B cell (primary cell): ENCODE measurements at regions not wholly inside any gene's neighbourhood (a gene's known extent, or its start where the extent isn't known, plus 50 kb on each side); places are given as distances from the start of the nearest gene placed in this dataset.

Source experiments
- ATAC-seq: fragments of 200-7000 bp; cut with Tn5 transposase; one replicate; pipeline ENCODE4 v1.10.0; 2021; ENCODE audit warnings: low read depth, mild to moderate bottlenecking, moderate number of reproducible peaks, moderate library complexity
- CTCF ChIA-PET: fragments of 350-600 bp; sonication (Branson Sonifier 250); formaldehyde crosslinking; loops from one replicate; lab custom pipeline; 2021; ENCODE audit warnings: antibody characterized with exemption, inconsistent platforms; lab: Charles Lee
- POLR2A ChIA-PET: fragments of 350-600 bp; sonication (Branson Sonifier 250); formaldehyde crosslinking; loops from one replicate; lab custom pipeline; 2021; ENCODE audit warnings: antibody characterized with exemption; lab: Charles Lee
- DNase-seq: peaks from one replicate; pipeline ENCODE4 v3.0.0; 2013
- H2AFZ ChIP-seq: 2 replicates; pipeline ENCODE4 v1.6.1; 2012; ENCODE audit warnings: mild to moderate bottlenecking, low read depth, low read length; ENCODE audit not compliant: insufficient read depth, poor library complexity, severe bottlenecking
- H3K27ac ChIP-seq, 2 donors: 1 replicate in 1 of 2; 2 replicates in 1 of 2; pipeline ENCODE4 v1.5.1; 2012 to 2013; ENCODE audit warnings: low read length in 2 of 2, mild to moderate bottlenecking in 2 of 2, moderate library complexity in 1 of 2
- H3K27me3 ChIP-seq, 4 experiments: fragments of 200-600 bp in 1 of 4; sonication (generic) in 1 of 4; replicated peaks in 1 of 4; 1 replicate in 2 of 4; 2 replicates in 2 of 4; pipeline versions ENCODE4 v1.6.1 to v1.7.0; 2013 to 2016; ENCODE audit warnings: low read length in 3 of 4, mild to moderate bottlenecking in 2 of 4, mixed read lengths in 1 of 4, moderate library complexity in 1 of 4; ENCODE audit not compliant: insufficient read depth in 4 of 4, control insufficient read depth in 3 of 4; ENCODE audit errors: control extremely low read depth in 1 of 4
- H3K36me3 ChIP-seq, 2 experiments: replicated peaks in 1 of 2; 1 replicate in 1 of 2; 2 replicates in 1 of 2; pipeline versions ENCODE4 v1.6.1 to v1.7.1; 2013; ENCODE audit warnings: low read length in 1 of 2; ENCODE audit not compliant: insufficient read depth in 2 of 2, control insufficient read depth in 1 of 2; ENCODE audit errors: control extremely low read depth in 1 of 2, extremely low read depth in 1 of 2
- H3K4me1 ChIP-seq, 2 donors: fragments of 200-600 bp in 1 of 2; sonication (generic) in 1 of 2; 1 replicate in 1 of 2; 2 replicates in 1 of 2; pipeline versions ENCODE4 v1.5.1 to v1.6.1; 2013 to 2017; ENCODE audit warnings: low read length in 2 of 2; ENCODE audit not compliant: control insufficient read depth in 2 of 2, insufficient read depth in 2 of 2
- H3K4me2 ChIP-seq: replicated peaks from 2 replicates; pipeline ENCODE3; 2012; ENCODE audit warnings: mild to moderate bottlenecking, low read depth, low read length; ENCODE audit not compliant: poor library complexity, severe bottlenecking
- H3K4me3 ChIP-seq, 5 experiments: fragments of 200-600 bp in 1 of 5; sonication (generic) in 1 of 5; 1 replicate in 3 of 5; 2 replicates in 2 of 5; pipeline versions ENCODE4 v1.5.1 to v1.7.0; 2011 to 2016; ENCODE audit warnings: low read length in 4 of 5, mild to moderate bottlenecking in 4 of 5, low read depth in 2 of 5, control low read depth in 1 of 5, moderate library complexity in 1 of 5; ENCODE audit not compliant: insufficient read depth in 1 of 5; ENCODE audit errors: control extremely low read depth in 1 of 5, extremely low read depth in 1 of 5
- H3K79me2 ChIP-seq: fragments of 200-600 bp; sonication (generic); one replicate; pipeline ENCODE4 v1.6.0; 2016; ENCODE audit warnings: low read length; ENCODE audit not compliant: control insufficient read depth, insufficient read depth
- H3K9ac ChIP-seq: fragments of 200-600 bp; sonication (generic); 2 replicates; pipeline ENCODE4 v1.6.1; 2017; ENCODE audit warnings: mild to moderate bottlenecking, low read length, moderate library complexity
- H3K9me3 ChIP-seq, 3 donors: one replicate each; pipeline versions ENCODE4 v1.6.1 to v1.7.1; 2013; ENCODE audit warnings: low read length in 2 of 3; ENCODE audit not compliant: control insufficient read depth in 2 of 3, insufficient read depth in 1 of 3; ENCODE audit errors: control extremely low read depth in 1 of 3
- H4K20me1 ChIP-seq: 2 replicates; pipeline ENCODE4 v1.6.0; 2012; ENCODE audit warnings: mild to moderate bottlenecking, low read length; ENCODE audit not compliant: insufficient read depth, control insufficient read depth, poor library complexity, severe bottlenecking
- H3K27ac Mint-ChIP-seq: one replicate; pipeline ENCODE4 v1.8.0; 2021; ENCODE audit warnings: mixed read lengths
- H3K27me3 Mint-ChIP-seq: one replicate; pipeline ENCODE4 v1.8.0; 2021; ENCODE audit warnings: mixed read lengths
- H3K4me1 Mint-ChIP-seq: one replicate; pipeline ENCODE4 v1.8.0; 2021; ENCODE audit warnings: mixed read lengths
- H3K4me3 Mint-ChIP-seq: one replicate; pipeline ENCODE4 v1.8.0; 2021; ENCODE audit warnings: mixed read lengths
- H3K9me3 Mint-ChIP-seq: one replicate; pipeline ENCODE4 v1.8.0; 2022; ENCODE audit warnings: mixed read lengths; ENCODE audit not compliant: insufficient read depth
- EZH2 ChIP-seq: IDR thresholded peaks from 2 replicates; pipeline ENCODE4 v1.6.1; 2012; ENCODE audit warnings: borderline replicate concordance, low read depth, mild to moderate bottlenecking, moderate library complexity, low read length; ENCODE audit not compliant: insufficient read depth, poor library complexity, severe bottlenecking
- WGBS: methylation state at CpG from one replicate; pipeline ENCODE4 v1.1.5; 2013; ENCODE audit warnings: missing lambda C conversion rate; ENCODE audit not compliant: insufficient coverage; 5-methylcytosine and 5-hydroxymethylcytosine counted together
- intact Hi-C: fragments of 100-400 bp; cut with micrococcal nuclease; formaldehyde crosslinking; loops from one replicate; pipeline ENCODE4 v1.10.0; 2022
- TF ChIP-seq, protein P1 (sequence below): fragments of 200-600 bp; IDR thresholded peaks from one replicate; pipeline ENCODE4 v1.8.0; 2022; ENCODE audit warnings: antibody characterized with exemption, mild to moderate bottlenecking

DNA sequence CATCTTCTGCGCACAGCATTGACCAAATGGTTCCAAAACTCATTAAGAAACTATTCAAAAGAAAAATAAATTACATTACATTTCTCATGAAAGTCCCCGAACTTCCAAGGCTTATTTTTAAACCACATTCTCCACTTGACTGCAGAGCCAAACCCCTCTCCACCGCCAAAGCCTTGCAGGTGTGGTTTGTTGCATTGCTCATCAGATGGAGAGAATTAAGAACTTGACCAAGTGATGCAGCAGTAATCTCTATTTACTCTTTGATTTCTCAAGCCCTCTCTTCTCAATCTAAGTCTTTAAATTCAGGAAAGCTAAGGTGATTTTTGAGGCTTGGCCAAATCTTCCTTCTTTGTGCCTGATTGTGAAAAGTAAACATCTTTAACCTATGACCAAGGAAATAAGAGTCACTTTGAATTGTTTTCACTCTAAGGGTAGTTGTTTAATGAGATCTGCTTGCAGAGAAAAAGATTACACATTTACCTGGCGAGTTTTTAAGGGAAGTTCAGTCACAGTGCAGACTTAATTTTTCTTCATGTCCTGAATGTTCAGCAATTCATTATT, 290.5 kb upstream of the ITGA1 start:
- Histone ChIP-seq H3K27me3 (no peaks in the 10 kb centered on the region), H3K4me1 (no peaks in the 10 kb centered on the region), H3K4me3 (no peak overlapping the region), H3K36me3 (no peaks in the 10 kb centered on the region), H3K27ac (no peak overlapping the region), H3K4me2 (no peak overlapping the region), H3K9ac (no peak overlapping the region), H3K79me2 (no peaks in the 10 kb centered on the region), H2AFZ (no peak overlapping the region), H3K9me3 (no peaks in the 10 kb centered on the region), H4K20me1 (no peaks in the 10 kb centered on the region)
- Mint-ChIP-seq H3K27me3 (no peaks in the 10 kb centered on the region), H3K4me3 (no peak overlapping the region), H3K9me3 (peaks cover 4% of the 10 kb centered on the region), H3K4me1 (no peaks in the 10 kb centered on the region), H3K27ac (no peak overlapping the region)
- 85% methylated on average over 2 of the region's 4 CpGs for WGBS
- CTCF ChIA-PET: no interaction called here
- POLR2A ChIA-PET: no interaction called here
- ATAC-seq (no peak), DNase-seq (no peak)
- intact Hi-C loops: no loop called here
- TF ChIP-seq, protein P1, sequence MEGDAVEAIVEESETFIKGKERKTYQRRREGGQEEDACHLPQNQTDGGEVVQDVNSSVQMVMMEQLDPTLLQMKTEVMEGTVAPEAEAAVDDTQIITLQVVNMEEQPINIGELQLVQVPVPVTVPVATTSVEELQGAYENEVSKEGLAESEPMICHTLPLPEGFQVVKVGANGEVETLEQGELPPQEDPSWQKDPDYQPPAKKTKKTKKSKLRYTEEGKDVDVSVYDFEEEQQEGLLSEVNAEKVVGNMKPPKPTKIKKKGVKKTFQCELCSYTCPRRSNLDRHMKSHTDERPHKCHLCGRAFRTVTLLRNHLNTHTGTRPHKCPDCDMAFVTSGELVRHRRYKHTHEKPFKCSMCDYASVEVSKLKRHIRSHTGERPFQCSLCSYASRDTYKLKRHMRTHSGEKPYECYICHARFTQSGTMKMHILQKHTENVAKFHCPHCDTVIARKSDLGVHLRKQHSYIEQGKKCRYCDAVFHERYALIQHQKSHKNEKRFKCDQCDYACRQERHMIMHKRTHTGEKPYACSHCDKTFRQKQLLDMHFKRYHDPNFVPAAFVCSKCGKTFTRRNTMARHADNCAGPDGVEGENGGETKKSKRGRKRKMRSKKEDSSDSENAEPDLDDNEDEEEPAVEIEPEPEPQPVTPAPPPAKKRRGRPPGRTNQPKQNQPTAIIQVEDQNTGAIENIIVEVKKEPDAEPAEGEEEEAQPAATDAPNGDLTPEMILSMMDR: no peak

DNA sequence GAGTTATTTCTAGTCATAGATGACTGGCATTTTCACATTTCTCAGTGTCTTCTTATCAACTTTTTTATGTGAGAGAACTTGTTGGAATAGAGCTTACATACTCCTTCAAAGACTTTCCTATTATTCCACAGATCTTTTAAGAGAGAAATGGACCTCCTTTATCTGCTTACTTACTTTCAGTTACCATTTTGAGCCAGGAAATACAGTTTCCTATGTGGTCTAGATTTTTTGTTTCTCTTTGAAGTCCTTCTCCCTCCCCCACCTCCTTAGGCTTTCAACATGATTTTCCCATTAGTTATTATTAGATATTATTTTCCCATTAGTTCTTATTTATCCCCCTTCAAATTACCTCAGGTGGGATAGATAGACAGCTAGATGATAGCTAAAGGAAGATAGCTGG, 289.1 kb upstream of the ITGA1 start:
- DNase-seq (no peak), ATAC-seq (no peak)
- Histone ChIP-seq H4K20me1 (no peaks in the 10 kb centered on the region), H3K9me3 (no peaks in the 10 kb centered on the region), H3K4me2 (no peak overlapping the region), H3K79me2 (no peaks in the 10 kb centered on the region), H3K4me1 (no peaks in the 10 kb centered on the region), H3K9ac (no peak overlapping the region), H3K4me3 (no peak overlapping the region), H2AFZ (no peak overlapping the region), H3K27me3 (no peaks in the 10 kb centered on the region), H3K36me3 (no peaks in the 10 kb centered on the region), H3K27ac (no peak overlapping the region)
- H3K9me3 Mint-ChIP-seq: peaks cover 4% of the 10 kb centered on the region
- TF ChIP-seq, protein P1: no peak
- no peak for TF ChIP-seq EZH2
- H3K4me3 Mint-ChIP-seq: no peak overlapping the region
- no peak overlapping the region for H3K27ac Mint-ChIP-seq
- POLR2A ChIA-PET: no interaction called here
- no peaks in the 10 kb centered on the region for H3K27me3 Mint-ChIP-seq
- CTCF ChIA-PET: no interaction called here
- H3K4me1 Mint-ChIP-seq: no peaks in the 10 kb centered on the region
- intact Hi-C loops: no loop called here
